ENCODE measurements at regions not wholly inside any gene's neighbourhood (a gene's known extent, or its start where the extent isn't known, plus 50 kb on each side); places are given as distances from the start of the nearest gene placed in this dataset.

GRCh38 chr2:66030553-66030952 lies 404.4 kb upstream of the MEIS1 start:
- TF ChIP-seq CTCF (IDR thresholded peaks at IDR 0.05) (no peak), POLR2A (IDR thresholded peaks at IDR 0.05) (no peak)
